ENCODE measurements at regions not wholly inside any gene's neighbourhood (a gene's known extent, or its start where the extent isn't known, plus 50 kb on each side); places are given as distances from the start of the nearest gene placed in this dataset.
"Not testable (repeated sequence)": the region's sequence is repeated elsewhere in the genome, so short reads cannot be mapped to it uniquely, and the experiment has no call there.

DNA sequence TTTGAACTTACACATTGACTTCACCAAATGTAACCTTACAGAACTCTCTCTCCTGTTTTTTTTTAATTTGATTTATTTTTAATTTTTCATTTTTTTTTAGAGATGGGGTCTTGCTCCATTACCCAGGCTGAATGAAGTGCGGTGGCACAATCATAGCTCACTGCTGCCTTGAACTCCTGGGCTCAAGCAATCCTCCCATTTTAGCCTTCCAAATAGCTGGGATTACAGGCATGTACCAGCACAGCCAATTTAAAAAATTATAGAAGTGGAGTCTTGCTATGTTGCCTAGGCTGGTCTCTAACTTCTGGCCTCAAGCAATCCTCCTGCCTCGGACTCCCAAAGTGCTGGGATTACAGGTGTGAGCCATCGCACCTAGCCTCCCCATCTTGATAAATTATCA is 2889.7 kb upstream of the OR11H1 start:
- H3K4me1 ChIP-seq (ENCODE audit: insufficient read depth); H3K4me3 ChIP-seq; H3K27me3 ChIP-seq; H3K36me3 ChIP-seq; DNase-seq; intact Hi-C loops (cut with DNase I); H3K9me3 ChIP-seq; H3K27ac ChIP-seq: not testable (repeated sequence)
- 68 to 76% (median 74%) methylated on average over 3 of the region's 3 CpGs for WGBS, 3 donors
